GM12864 (cell line): ENCODE measurements at regions not wholly inside any gene's neighbourhood (a gene's known extent, or its start where the extent isn't known, plus 50 kb on each side); places are given as distances from the start of the nearest gene placed in this dataset.
"Not testable (repeated sequence)": the region's sequence is repeated elsewhere in the genome, so short reads cannot be mapped to it uniquely, and the experiment has no call there.

Experiments used
- DNase-seq: peaks from one replicate; pipeline ENCODE4 v3.0.0-alpha.2; 2011; ENCODE audit warnings: low read depth
- H3K4me3 ChIP-seq: 2 replicates; pipeline ENCODE4 v1.5.1; 2011; ENCODE audit warnings: mild to moderate bottlenecking, low read depth, low read length, control low read depth
- TF ChIP-seq, protein P1 (sequence below): IDR thresholded peaks from 2 replicates; pipeline ENCODE4 v1.5.1; 2011; ENCODE audit warnings: low read depth, mild to moderate bottlenecking, moderate library complexity, low read length, control low read depth, inconsistent platforms; ENCODE audit errors: missing control alignments

DNA sequence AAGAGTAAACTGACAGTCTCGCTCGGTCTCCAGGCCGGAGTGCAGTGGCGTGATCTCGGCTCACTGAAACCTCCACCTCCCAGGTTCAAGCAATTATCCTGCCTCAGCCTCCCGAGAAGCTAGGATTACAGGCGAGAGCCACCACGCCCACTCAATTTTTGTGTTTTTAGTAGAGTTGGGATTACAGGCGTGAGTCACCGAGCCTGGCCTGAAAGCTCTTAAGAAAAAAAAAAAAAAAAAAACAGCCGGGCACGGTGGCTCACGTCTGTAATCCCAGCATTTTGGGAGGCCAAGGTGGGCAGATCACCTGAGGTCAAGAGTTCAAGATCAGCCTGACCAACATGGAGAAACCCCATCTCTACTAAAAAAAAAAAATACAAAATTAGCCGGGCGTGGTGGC is 55.3 kb upstream of the THOC2 start:
- H3K4me3 ChIP-seq, DNase-seq: not testable (repeated sequence)

DNA sequence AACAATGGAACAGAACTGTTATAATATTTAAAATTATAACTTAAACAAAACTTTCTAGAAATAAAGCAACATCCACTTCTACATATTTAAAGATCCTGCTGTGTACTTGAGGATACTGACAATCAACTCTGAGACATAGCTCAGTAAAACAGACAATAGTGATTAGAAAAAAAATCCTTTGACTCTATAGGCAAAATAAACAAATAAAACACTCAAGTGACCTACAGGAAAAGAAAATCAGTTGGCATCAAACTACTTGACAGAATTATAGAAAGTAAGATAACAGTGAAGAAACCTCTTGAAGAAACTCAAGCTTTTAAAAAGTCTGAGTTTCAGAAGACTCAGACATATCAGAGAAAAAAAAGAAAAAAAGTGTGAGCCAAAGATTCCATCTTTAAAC is 55.9 kb upstream of the THOC2 start:
- no peak for DNase-seq
- TF ChIP-seq, protein P1, sequence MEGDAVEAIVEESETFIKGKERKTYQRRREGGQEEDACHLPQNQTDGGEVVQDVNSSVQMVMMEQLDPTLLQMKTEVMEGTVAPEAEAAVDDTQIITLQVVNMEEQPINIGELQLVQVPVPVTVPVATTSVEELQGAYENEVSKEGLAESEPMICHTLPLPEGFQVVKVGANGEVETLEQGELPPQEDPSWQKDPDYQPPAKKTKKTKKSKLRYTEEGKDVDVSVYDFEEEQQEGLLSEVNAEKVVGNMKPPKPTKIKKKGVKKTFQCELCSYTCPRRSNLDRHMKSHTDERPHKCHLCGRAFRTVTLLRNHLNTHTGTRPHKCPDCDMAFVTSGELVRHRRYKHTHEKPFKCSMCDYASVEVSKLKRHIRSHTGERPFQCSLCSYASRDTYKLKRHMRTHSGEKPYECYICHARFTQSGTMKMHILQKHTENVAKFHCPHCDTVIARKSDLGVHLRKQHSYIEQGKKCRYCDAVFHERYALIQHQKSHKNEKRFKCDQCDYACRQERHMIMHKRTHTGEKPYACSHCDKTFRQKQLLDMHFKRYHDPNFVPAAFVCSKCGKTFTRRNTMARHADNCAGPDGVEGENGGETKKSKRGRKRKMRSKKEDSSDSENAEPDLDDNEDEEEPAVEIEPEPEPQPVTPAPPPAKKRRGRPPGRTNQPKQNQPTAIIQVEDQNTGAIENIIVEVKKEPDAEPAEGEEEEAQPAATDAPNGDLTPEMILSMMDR, result no peak
- H3K4me3 ChIP-seq, result no peak overlapping the region

- TF ChIP-seq, protein P1, result no peak
- no peak overlapping the region for H3K4me3 ChIP-seq
- no peak for DNase-seq
Measured at GRCh38 chrX:123797543-123798447, 62.1 kb upstream of the XIAP start.

- not testable (repeated sequence) for DNase-seq, H3K4me3 ChIP-seq
Measured at GRCh38 chrX:123798706-123799430, 61.0 kb upstream of the XIAP start.

DNA sequence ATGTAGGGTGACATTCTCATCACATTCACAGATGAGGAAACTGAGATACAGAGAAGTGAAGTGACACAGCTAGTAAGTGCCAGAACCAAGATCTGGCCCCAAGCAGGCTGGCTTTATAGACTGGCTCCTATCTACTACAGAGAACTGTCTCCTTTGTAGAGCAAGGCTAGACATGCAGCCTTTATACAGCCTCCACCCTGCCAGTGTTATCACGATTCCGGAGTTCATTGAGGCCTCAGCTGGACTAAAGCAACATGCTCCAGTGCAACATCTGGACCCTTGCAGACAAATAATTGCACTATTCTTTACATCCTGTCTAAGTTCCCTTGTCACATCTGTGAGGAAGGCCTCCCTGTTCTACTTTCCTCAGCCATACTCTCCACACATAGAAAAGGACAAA is 58.0 kb upstream of the XIAP start:
- DNase-seq, result no peak
- H3K4me3 ChIP-seq, result no peak overlapping the region
- TF ChIP-seq, protein P1, result no peak

- no peak overlapping the region for H3K4me3 ChIP-seq
- DNase-seq, result peak; percentile 15
- TF ChIP-seq, protein P1, result no peak
Measured at GRCh38 chrX:123803331-123803983, 56.4 kb upstream of the XIAP start.

- not testable (repeated sequence) for DNase-seq, H3K4me3 ChIP-seq
Measured at GRCh38 chrX:123803984-123804365, 55.9 kb upstream of the XIAP start.

- no peak for DNase-seq
- TF ChIP-seq, protein P1, result no peak
- no peak overlapping the region for H3K4me3 ChIP-seq
Measured at GRCh38 chrX:123807835-123808416, 51.9 kb upstream of the XIAP start.
